ENCODE measurements at regions not wholly inside any gene's neighbourhood (a gene's known extent, or its start where the extent isn't known, plus 50 kb on each side); places are given as distances from the start of the nearest gene placed in this dataset.
"Not testable (repeated sequence)": the region's sequence is repeated elsewhere in the genome, so short reads cannot be mapped to it uniquely, and the experiment has no call there.

- no peak for DNase-seq
Measured at GRCh38 chr3:82495655-82496054, 734.2 kb upstream of the GBE1 start.

GRCh38 chr3:82494977-82495489 is 733.6 kb upstream of the GBE1 start:
- DNase-seq, result no peak

- DNase-seq, result no peak
Measured at GRCh38 chr3:82493858-82494257, 732.4 kb upstream of the GBE1 start.

- DNase-seq, result no peak
Measured at GRCh38 chr3:82475306-82475705, 713.9 kb upstream of the GBE1 start.

GRCh38 chr3:82474711-82475110 is 713.3 kb upstream of the GBE1 start:
- no peak for DNase-seq

- no peak for DNase-seq
Measured at GRCh38 chr3:82473864-82474541, 712.6 kb upstream of the GBE1 start.

- DNase-seq, result no peak
Measured at GRCh38 chr3:82467051-82467450, 705.6 kb upstream of the GBE1 start.

- no peak for DNase-seq
Measured at GRCh38 chr3:82462977-82463376, 701.5 kb upstream of the GBE1 start.

GRCh38 chr3:82461049-82461889 is 699.8 kb upstream of the GBE1 start:
- DNase-seq, result no peak

- no peak for DNase-seq
Measured at GRCh38 chr3:82448320-82448719, 686.9 kb upstream of the GBE1 start.

- not testable (repeated sequence) for DNase-seq
Measured at GRCh38 chr3:82428821-82429220, 667.4 kb upstream of the GBE1 start.

- no peak for DNase-seq
Measured at GRCh38 chr3:82424031-82424339, 662.5 kb upstream of the GBE1 start.

GRCh38 chr3:82423268-82424030 is 662.0 kb upstream of the GBE1 start:
- no peak for DNase-seq

- no peak for DNase-seq
Measured at GRCh38 chr3:82416830-82417229, 655.4 kb upstream of the GBE1 start.

- DNase-seq, result no peak
Measured at GRCh38 chr3:82416349-82416748, 654.9 kb upstream of the GBE1 start.

GRCh38 chr3:82413171-82413570 is 651.7 kb upstream of the GBE1 start:
- DNase-seq, result no peak

- no peak for DNase-seq
Measured at GRCh38 chr3:82410366-82410765, 648.9 kb upstream of the GBE1 start.

GRCh38 chr3:82409842-82410241 is 648.4 kb upstream of the GBE1 start:
- no peak for DNase-seq

GRCh38 chr3:82392203-82392775 is 630.8 kb upstream of the GBE1 start:
- no peak for DNase-seq

GRCh38 chr3:82390868-82391267 is 629.4 kb upstream of the GBE1 start:
- DNase-seq, result no peak

- DNase-seq, result no peak
Measured at GRCh38 chr3:82386647-82387046, 625.2 kb upstream of the GBE1 start.

- DNase-seq, result no peak
Measured at GRCh38 chr3:82384181-82384580, 622.7 kb upstream of the GBE1 start.

GRCh38 chr3:82382831-82383230 is 621.4 kb upstream of the GBE1 start:
- DNase-seq, result no peak
